C4-2B (cell line): ENCODE measurements at regions not wholly inside any gene's neighbourhood (a gene's known extent, or its start where the extent isn't known, plus 50 kb on each side); places are given as distances from the start of the nearest gene placed in this dataset.

Experiments used
- ZFX ChIP-seq: fragments of 450-650 bp; IDR thresholded peaks from 2 replicates; pipeline ENCODE4 v1.6.1; 2017
- TF ChIP-seq, protein P1 (sequence below): fragments of 450-650 bp; conservative IDR thresholded peaks from 2 replicates; pipeline ENCODE4 v1.5.1; 2017; ENCODE audit warnings: mild to moderate bottlenecking

- TF ChIP-seq, protein P1, sequence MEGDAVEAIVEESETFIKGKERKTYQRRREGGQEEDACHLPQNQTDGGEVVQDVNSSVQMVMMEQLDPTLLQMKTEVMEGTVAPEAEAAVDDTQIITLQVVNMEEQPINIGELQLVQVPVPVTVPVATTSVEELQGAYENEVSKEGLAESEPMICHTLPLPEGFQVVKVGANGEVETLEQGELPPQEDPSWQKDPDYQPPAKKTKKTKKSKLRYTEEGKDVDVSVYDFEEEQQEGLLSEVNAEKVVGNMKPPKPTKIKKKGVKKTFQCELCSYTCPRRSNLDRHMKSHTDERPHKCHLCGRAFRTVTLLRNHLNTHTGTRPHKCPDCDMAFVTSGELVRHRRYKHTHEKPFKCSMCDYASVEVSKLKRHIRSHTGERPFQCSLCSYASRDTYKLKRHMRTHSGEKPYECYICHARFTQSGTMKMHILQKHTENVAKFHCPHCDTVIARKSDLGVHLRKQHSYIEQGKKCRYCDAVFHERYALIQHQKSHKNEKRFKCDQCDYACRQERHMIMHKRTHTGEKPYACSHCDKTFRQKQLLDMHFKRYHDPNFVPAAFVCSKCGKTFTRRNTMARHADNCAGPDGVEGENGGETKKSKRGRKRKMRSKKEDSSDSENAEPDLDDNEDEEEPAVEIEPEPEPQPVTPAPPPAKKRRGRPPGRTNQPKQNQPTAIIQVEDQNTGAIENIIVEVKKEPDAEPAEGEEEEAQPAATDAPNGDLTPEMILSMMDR: no peak
- TF ChIP-seq ZFX: no peak
These were observed 429.6 kb downstream of the RAB28 start for GRCh38 chr4:13054420-13054970.
